ENCODE measurements at regions not wholly inside any gene's neighbourhood (a gene's known extent, or its start where the extent isn't known, plus 50 kb on each side); places are given as distances from the start of the nearest gene placed in this dataset.

DNA sequence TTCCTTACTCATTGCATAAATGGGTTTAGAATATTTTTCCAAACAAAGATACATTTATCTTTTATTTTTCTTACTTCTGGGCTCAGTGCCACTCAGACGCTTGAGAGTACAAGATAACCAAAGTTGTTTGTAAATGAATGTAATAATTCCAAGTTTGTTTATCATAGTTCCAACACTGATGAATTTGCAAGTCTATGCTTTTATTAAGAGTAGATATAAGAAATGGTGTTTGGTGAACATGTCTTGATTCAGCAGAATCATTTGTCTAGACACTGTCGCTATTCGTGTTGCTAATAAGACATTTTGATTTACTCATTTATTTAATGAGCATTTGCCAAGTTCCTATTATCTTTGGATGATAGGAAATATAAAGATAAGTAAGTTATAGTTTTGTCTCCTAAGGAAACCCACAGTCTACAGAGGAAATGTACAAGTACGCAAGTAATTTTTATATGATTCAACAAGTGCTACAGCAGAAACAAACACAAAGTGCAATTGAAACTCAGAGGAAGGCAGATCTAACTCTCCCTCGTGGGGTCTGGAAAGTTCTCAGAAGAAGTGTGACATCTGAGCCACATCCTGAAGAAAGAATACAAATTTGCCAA is 132.8 kb upstream of the FSCB start:
- TF ChIP-seq CTCF (IDR thresholded peaks at IDR 0.05; ENCODE audit: low read length) = no peak
- no peak for TF ChIP-seq EZH2phosphoT487 (IDR thresholded peaks at IDR 0.05; ENCODE audit: low read length)

All from MM.1S (cell line).